ENCODE measurements at regions not wholly inside any gene's neighbourhood (a gene's known extent, or its start where the extent isn't known, plus 50 kb on each side); places are given as distances from the start of the nearest gene placed in this dataset.
"Not testable (repeated sequence)": the region's sequence is repeated elsewhere in the genome, so short reads cannot be mapped to it uniquely, and the experiment has no call there.

- ChIA-PET CTCF (no interaction called here), POLR2A (no interaction called here)
- TF ChIP-seq FOXK2 (IDR thresholded peaks at IDR 0.05): no peak
- no peak for TF ChIP-seq HDGF (IDR thresholded peaks at IDR 0.05; ENCODE audit: borderline replicate concordance)
- no peak for TF ChIP-seq SP1 (IDR thresholded peaks at IDR 0.05)
- TF ChIP-seq FOXM1 (IDR thresholded peaks at IDR 0.05; ENCODE audit: borderline replicate concordance): no peak
- no peak for TF ChIP-seq ZNF384 (IDR thresholded peaks at IDR 0.05)
- TF ChIP-seq CTBP1 (IDR thresholded peaks at IDR 0.05; ENCODE audit: borderline replicate concordance): no peak
- no peak for TF ChIP-seq L3MBTL2 (conservative IDR thresholded peaks at IDR 0.05)
- no peak for TF ChIP-seq PKNOX1 (IDR thresholded peaks at IDR 0.05)
- no peak for TF ChIP-seq FOXA1 (IDR thresholded peaks at IDR 0.05)
- no peak for TF ChIP-seq SUZ12 (IDR thresholded peaks at IDR 0.05)
- TF ChIP-seq NFRKB (IDR thresholded peaks at IDR 0.05): no peak
- TF ChIP-seq BHLHE40 (IDR thresholded peaks at IDR 0.05; ENCODE audit: borderline replicate concordance): no peak
- no peak for TF ChIP-seq ARNT (IDR thresholded peaks at IDR 0.05)
- no peak for TF ChIP-seq ELF4 (IDR thresholded peaks at IDR 0.05)
- TF ChIP-seq TARDBP (IDR thresholded peaks at IDR 0.05): no peak
- no peak for TF ChIP-seq LEF1 (IDR thresholded peaks at IDR 0.05; ENCODE audit: borderline replicate concordance)
- DNase-seq (ENCODE audit: extremely low spot score): no peak
Observed at GRCh38 chr15:96484830-96485229, 154.3 kb downstream of the NR2F2 start.

GRCh38 chr15:96487245-96487644 lies 156.7 kb downstream of the NR2F2 start:
- no peak for DNase-seq (ENCODE audit: extremely low spot score)
- POLR2A ChIA-PET: no interaction called here
- no peak for TF ChIP-seq FOXM1 (IDR thresholded peaks at IDR 0.05; ENCODE audit: borderline replicate concordance)
- no peak for TF ChIP-seq ARNT (IDR thresholded peaks at IDR 0.05)
- TF ChIP-seq ZNF384 (IDR thresholded peaks at IDR 0.05): no peak
- TF ChIP-seq BHLHE40 (IDR thresholded peaks at IDR 0.05; ENCODE audit: borderline replicate concordance): no peak
- TF ChIP-seq L3MBTL2 (conservative IDR thresholded peaks at IDR 0.05): no peak
- no peak for TF ChIP-seq CTBP1 (IDR thresholded peaks at IDR 0.05; ENCODE audit: borderline replicate concordance)
- TF ChIP-seq FOXA1 (IDR thresholded peaks at IDR 0.05): no peak
- CTCF ChIA-PET: no interaction called here

GRCh38 chr15:96491066-96491699 lies 160.7 kb downstream of the NR2F2 start:
- DNase-seq (ENCODE audit: extremely low spot score); POLR2A ChIA-PET: not testable (repeated sequence)
- CTCF ChIA-PET: interaction anchor here (0.7 kb wide), 1 partner anchor 23 kb away, joined by 3 read pairs; no protein-coding TSS in a partner anchor

- CTCF ChIA-PET: interaction anchor here (0.7 kb wide), 1 partner anchor 23 kb away, joined by 3 read pairs; no protein-coding TSS in a partner anchor
- DNase-seq (ENCODE audit: extremely low spot score); POLR2A ChIA-PET: not testable (repeated sequence)
Observed at GRCh38 chr15:96491700-96492644, 161.5 kb downstream of the NR2F2 start.

- TF ChIP-seq NFRKB (IDR thresholded peaks at IDR 0.05): no peak
- no peak for TF ChIP-seq ELF4 (IDR thresholded peaks at IDR 0.05)
- no peak for TF ChIP-seq ARNT (IDR thresholded peaks at IDR 0.05)
- TF ChIP-seq ZNF384 (IDR thresholded peaks at IDR 0.05): no peak
- no peak for TF ChIP-seq FOXA1 (IDR thresholded peaks at IDR 0.05)
- no peak for TF ChIP-seq FOXK2 (IDR thresholded peaks at IDR 0.05)
- TF ChIP-seq FOXM1 (IDR thresholded peaks at IDR 0.05; ENCODE audit: borderline replicate concordance): no peak
- TF ChIP-seq PKNOX1 (IDR thresholded peaks at IDR 0.05): no peak
- no peak for TF ChIP-seq CTBP1 (IDR thresholded peaks at IDR 0.05; ENCODE audit: borderline replicate concordance)
- TF ChIP-seq L3MBTL2 (conservative IDR thresholded peaks at IDR 0.05): no peak
- no peak for TF ChIP-seq HDGF (IDR thresholded peaks at IDR 0.05; ENCODE audit: borderline replicate concordance)
- no peak for TF ChIP-seq SP1 (IDR thresholded peaks at IDR 0.05)
- no peak for TF ChIP-seq SUZ12 (IDR thresholded peaks at IDR 0.05)
- TF ChIP-seq LEF1 (IDR thresholded peaks at IDR 0.05; ENCODE audit: borderline replicate concordance): no peak
- CTCF ChIA-PET: no interaction called here
- POLR2A ChIA-PET: no interaction called here
- no peak for DNase-seq (ENCODE audit: extremely low spot score)
Observed at GRCh38 chr15:96494505-96494904, 164.0 kb downstream of the NR2F2 start.

GRCh38 chr15:96495386-96495785 lies 164.9 kb downstream of the NR2F2 start:
- ChIA-PET CTCF (no interaction called here), POLR2A (no interaction called here)
- TF ChIP-seq NFRKB (IDR thresholded peaks at IDR 0.05) (no peak), SUZ12 (IDR thresholded peaks at IDR 0.05) (no peak), ELF4 (IDR thresholded peaks at IDR 0.05) (no peak), ARNT (IDR thresholded peaks at IDR 0.05) (no peak), HDGF (IDR thresholded peaks at IDR 0.05; ENCODE audit: borderline replicate concordance) (no peak)
- no peak for DNase-seq (ENCODE audit: extremely low spot score)

GRCh38 chr15:96497951-96498350 lies 167.5 kb downstream of the NR2F2 start:
- CTCF ChIA-PET: no interaction called here
- POLR2A ChIA-PET: no interaction called here
- TF ChIP-seq LEF1 (IDR thresholded peaks at IDR 0.05; ENCODE audit: borderline replicate concordance) (no peak), PKNOX1 (IDR thresholded peaks at IDR 0.05) (no peak), ELF4 (IDR thresholded peaks at IDR 0.05) (no peak), SP1 (IDR thresholded peaks at IDR 0.05) (no peak), ZNF384 (IDR thresholded peaks at IDR 0.05) (no peak), SUZ12 (IDR thresholded peaks at IDR 0.05) (no peak), FOXA1 (IDR thresholded peaks at IDR 0.05) (no peak), FOXK2 (IDR thresholded peaks at IDR 0.05) (no peak), FOXM1 (IDR thresholded peaks at IDR 0.05; ENCODE audit: borderline replicate concordance) (no peak), HDGF (IDR thresholded peaks at IDR 0.05; ENCODE audit: borderline replicate concordance) (no peak), NFRKB (IDR thresholded peaks at IDR 0.05) (no peak), CTBP1 (IDR thresholded peaks at IDR 0.05; ENCODE audit: borderline replicate concordance) (no peak), TARDBP (IDR thresholded peaks at IDR 0.05) (no peak), ARNT (IDR thresholded peaks at IDR 0.05) (no peak), L3MBTL2 (conservative IDR thresholded peaks at IDR 0.05) (no peak), BHLHE40 (IDR thresholded peaks at IDR 0.05; ENCODE audit: borderline replicate concordance) (no peak)
- DNase-seq (ENCODE audit: extremely low spot score): no peak

Measured in HEK293T (cell line).